Activated CD4-positive, CD25-positive, alpha-beta regulatory T cell treated with anti-CD3 and anti-CD28 coated beads, Interleukin-2, amount 50 U/mL, for 16 hours (primary cell): ENCODE measurements at regions not wholly inside any gene's neighbourhood (a gene's known extent, or its start where the extent isn't known, plus 50 kb on each side); places are given as distances from the start of the nearest gene placed in this dataset.

Experiments used
- DNase-seq: peaks from one replicate; pipeline ENCODE4 v3.0.0-alpha.2; 2020; ENCODE audit warnings: low read depth, low spot score

DNA sequence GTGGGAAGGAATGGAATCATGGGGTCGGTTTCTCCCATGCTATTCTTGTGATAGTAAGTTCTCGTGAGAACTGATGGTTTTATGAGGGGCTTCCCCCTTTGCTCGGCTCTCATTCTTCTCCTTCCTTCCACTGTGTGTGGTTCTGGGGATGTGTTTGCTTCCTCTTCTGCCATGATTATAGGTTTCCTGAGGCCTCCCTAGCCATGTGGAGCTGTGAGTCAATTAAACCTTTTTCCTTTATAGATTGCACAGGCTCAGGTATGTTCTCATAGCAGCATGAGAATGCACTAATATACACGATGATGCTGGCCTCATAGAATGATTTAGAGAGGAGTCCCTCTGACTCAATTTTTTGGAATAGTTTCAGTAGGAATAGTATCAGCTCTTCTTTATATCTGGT lies 195.4 kb upstream of the IVNS1ABP start:
- no peak for DNase-seq

DNA sequence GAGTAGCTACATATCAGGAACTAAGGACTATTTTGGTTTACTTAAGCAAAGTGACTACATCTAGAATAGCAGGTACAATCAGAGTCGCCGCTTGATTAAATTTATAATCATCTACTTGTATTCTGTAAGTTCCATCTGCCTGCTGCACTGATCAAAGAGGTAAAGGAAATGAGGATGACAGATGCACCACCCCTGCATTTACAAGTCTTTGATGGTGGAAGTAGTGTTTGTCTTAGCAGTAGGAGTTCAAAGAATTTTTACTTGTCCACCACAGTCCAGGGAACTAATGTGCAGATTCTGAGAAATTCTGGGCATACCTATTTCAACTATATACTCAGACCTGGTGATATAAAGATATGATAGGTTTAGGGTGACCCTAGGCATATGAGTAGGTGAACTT lies 184.1 kb upstream of the IVNS1ABP start:
- DNase-seq = no peak

DNA sequence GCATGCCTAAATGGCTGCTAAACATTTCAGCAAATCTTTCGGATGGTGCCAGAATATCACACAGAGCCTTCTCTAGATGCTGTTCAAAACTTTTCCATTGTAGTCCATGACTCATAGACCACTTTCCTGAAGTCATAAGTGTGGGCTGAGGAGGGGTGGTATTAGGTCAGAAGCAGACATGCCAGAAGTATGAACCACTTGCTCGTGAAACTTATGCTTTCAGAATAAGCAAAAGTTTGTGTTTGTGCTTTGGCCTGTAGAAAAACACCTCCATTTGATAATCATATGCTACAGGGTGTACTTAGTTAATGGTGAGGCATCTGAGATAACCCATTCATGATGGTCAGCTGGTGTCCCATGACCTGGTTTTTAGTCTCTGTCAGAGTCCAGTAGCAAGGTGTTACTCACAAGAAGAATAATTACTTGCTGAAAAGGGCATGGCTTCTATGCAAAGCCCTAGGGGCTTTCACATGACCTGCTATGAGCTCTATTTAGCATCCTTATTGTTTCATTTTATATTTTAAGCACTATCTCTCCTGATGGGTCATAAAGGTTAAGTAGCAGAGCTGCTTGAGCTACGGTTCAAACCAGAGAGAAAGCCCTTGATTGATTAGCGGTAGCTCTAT lies 183.1 kb upstream of the IVNS1ABP start:
- DNase-seq = no peak

DNA sequence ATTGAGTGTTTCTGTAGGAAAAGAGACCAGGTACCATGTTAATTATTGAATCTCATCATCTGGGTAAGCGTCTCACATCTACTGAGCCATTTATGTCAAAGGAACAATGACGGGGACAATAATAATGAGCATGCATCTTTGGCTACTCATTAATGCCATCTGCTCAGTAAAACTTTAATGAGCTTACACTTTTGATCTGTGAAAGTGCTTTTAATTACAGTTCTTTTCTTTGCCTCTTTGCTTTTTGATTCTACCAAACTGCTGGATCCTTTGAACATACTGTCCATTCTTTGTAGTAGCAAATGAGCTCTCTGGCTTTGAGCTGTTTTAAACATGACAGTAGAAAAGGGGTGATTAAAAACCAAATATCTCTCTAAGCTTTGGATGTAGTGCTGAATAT lies 181.2 kb upstream of the IVNS1ABP start:
- DNase-seq = no peak

DNA sequence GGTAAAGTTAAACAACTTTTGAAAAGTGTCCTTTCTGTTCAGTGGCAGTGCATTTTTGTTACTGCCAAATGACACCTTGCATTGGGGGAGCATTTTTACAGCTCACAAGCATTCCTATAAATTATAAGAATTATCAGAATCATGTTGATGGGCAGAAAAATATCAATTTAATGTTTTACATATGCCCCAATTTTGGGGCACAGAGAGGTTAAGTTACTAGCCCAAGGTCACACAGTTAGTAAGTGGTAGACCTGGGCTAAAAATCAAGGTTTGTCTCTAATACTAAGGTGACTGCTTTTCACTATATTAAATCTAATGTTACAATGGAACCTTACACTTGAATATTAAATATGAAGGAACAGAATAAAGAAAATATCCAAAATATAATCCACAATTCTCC lies 180.1 kb upstream of the IVNS1ABP start:
- DNase-seq = no peak

DNA sequence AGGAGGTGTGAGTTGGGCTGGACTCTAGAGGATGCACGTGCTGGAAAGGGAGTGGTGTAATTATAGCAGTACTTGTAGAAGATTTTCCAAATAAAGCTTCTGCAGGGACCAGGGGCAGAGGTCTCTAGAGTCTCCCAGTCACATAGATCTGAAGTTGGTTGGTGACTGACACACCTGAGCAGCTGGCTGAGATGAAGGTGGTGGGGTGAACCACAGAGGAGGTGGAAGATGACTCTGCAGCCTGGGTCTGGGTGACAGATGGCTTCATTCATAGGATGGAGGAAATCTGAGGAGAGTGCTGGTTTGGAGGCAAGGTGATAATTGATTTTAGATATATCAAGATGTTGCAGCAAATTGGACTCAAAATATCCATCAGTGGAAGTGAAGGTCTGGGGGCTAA lies 178.9 kb upstream of the IVNS1ABP start:
- DNase-seq = no peak

DNA sequence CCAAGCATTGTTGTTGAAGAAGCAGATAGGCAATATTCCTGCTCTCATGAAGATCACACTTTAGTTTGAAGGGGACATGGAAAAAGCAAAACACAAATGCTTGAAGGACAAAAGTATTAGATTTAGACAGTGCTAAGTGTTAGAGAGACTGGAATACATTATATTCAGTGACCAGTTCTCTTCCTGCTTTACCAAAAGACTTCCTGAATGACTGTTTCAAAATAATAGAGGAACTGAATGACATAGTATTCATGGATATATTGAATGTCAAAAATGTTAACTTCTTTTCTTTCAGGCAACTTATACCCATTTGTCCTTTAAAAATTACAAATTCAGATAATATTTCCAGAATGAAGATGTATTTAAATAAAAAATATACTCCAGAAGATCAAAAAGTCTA lies 178.0 kb upstream of the IVNS1ABP start:
- DNase-seq = no peak

DNA sequence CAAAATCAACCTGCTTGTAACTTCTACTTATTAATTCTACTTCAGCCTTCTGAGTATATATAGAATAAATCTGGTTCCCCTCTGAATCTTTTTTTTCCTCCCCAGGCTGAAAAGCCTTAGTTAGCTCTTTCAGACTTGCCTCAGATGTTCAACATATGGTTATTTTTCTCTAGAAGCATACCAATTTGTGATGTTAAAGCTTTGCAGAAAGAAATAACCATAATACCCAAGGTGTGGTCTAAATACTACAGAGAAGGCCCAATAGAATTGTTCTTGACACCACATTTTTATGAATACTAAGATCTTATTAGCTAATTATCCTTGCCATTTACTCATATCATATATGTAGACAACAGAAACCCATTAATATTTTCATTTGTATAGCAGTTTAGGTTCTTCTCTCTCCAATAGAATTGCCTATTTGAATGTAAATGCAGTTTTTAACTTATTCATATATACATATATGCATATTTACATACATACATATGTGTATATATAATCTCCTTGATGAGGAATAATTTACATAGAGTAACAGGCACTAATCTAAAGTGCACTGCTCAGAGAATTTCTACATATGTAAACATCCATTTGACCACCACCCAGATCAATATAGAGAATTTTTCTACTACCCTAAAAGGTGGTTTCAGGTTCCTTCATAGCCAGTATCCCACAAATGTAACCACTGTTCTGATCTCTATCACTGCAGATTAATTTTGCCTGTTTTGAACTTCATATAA lies 175.2 kb upstream of the IVNS1ABP start:
- DNase-seq = no peak

DNA sequence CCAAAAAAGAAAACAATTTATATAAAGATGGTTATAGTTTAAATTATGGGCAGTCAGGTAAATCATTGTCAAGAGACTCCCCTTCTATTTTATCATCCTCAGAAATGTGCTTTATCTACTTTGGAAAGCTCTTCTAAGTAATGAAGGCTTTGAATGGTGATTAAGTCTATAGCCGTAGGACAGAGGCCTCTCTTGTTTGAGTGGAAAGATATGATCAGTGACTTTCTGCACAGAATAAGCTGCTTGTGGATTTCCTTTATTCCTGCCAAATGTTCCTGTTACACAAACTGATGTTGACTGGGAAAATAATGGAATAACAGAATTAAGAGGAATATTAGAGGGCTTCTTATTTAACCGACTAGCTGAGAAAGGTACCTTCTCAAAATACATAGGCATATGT lies 174.6 kb upstream of the IVNS1ABP start:
- DNase-seq = no peak

DNA sequence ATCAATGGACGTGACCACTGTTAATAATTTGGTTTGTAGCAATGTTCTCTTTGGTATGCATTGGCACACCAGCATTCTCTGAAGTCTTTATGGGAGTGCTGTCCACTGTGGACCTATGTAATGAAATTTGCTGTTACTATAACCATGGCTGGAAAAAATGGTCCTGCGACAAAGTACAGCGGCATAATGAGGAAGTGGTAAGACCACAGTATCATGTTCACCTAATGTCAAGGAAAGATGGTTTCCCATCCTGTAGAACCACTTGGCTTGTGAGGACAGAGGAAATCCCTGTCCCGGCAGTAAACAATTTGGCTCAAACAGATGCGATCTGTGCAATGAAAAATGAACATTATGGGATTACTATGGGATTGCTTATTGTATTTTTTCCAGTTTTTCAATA lies 173.9 kb upstream of the IVNS1ABP start:
- no peak for DNase-seq

DNA sequence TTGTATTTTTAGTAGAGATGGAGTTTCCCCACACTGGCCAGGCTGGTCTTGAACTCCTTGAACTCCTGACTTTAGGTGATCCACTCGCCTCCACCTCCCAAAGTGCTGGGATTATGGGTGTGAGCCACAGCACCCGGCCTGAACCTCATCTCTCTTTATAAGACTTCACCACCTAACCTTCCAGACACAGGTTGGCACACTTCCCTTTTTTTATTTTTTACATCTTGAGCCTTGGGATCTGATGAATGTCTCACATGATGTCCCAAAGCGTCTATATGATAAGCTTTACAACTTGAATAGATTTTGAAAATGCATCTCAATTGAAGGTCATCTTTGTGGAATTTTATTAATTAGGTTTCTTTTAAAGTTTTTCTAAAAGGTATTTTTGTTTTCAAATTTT lies 172.4 kb upstream of the IVNS1ABP start:
- DNase-seq = no peak

DNA sequence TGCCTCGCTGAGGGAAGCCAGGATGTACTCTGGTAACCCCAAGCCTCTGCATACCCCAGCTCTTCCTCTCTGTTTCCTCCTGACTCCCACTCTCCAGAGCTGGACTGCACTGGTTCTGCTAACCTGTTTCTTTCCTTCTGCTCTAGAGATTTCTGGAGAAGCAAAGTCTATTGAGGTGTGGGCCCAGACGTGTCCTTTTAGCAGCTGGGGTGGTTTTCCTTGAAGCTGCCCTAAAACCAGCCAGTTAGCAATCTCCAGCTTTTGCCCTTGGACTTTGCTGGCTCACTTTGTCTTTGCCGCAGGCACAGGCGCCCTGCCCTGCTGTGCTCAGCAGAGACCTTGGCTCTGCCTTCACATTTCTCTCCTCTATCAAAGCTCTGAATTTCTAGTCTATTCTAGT lies 171.8 kb upstream of the IVNS1ABP start:
- DNase-seq = no peak

DNA sequence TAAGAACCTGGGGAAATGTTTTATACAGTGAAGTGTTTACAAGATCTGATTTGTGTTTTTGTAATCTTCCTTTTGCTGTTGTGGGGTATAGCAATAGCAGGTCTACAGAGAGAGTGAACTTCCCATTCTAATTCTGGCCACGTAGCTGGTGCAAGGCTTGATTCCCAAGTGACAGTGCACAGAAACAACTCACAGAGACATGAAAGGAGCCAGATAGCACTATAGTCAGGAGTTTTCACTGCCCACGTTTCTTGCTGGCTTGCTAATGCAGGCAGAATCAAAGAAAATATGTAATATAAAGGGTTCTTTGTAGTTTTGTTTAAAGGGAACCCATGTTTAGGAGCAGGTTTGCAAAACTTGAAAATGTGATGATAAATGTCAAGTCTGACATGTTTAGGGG lies 170.9 kb upstream of the IVNS1ABP start:
- DNase-seq = no peak

DNA sequence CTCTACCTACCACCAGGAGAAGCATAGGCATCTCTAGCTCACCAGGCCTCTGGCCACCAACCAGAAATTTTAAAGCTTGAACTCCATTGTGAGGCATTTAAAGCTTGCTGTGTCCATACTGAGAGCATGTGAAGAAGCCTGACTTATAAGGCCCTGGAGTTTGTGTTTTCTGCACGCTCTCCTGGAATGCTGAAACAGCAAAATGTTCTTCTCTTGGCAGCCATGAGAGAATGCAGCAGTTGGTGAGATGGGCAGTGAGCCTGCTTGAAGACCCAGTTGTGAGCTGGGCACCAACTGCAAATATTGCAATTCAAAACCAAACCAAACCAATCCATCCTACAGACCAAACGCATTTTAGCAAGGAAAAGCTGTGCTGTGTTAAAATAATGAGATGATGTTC lies 170.0 kb upstream of the IVNS1ABP start:
- DNase-seq = no peak

DNA sequence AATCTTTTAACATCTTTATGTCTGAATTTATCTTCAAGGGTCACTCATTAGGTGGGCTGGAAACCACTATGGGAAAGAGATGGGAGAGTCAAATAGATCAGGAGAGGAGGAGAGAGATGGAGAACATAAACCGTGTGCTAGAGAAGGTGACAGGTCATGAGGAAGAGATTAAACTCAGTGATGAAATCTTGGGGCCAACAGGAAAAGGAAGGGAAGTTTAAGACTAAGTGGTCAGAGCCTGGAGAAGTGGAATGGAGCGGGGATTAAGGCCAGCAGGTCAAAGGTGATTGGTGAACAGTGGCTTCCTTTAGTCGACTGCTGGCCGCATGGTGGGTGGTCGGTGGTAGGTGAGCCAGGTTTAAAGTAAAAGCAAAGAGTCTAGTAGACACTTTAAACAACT lies 169.3 kb upstream of the IVNS1ABP start:
- no peak for DNase-seq

DNA sequence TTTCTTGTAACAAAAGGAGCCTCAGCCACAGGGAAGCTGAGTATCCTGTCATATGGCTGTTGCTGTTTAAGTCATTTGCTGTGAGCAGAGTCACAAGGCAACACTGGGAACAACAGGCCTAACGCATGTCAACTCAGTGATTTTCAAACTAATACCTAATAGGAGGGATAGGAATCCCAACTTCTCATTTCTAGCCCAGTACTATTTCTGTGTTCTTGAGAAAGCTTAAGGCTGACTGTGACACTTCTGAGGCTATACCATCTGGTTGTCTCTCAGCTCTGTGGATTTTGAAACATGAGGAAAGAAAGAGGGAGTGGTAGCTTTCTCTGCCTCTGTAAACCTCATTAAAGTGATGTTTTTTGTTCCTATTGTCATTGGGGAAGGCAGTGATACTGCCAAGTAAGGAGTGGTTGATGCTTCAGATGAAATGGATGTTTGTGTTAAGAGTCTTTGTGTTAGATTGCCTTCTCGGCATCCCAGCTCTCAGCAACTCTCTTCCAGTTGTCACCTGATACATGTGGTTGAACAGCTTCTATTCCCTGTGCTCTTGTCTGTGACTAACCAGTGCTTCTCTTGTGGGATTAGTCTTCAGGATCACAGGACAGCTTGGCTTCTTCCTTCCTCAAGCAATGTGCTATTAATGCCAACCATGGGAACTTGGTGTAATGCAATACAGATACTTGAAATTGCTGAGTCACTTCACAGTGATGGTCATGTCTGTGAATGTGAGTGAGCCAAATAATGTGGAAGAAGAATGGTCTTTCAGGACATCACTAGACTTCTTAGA lies 166.8 kb upstream of the IVNS1ABP start:
- DNase-seq = no peak

DNA sequence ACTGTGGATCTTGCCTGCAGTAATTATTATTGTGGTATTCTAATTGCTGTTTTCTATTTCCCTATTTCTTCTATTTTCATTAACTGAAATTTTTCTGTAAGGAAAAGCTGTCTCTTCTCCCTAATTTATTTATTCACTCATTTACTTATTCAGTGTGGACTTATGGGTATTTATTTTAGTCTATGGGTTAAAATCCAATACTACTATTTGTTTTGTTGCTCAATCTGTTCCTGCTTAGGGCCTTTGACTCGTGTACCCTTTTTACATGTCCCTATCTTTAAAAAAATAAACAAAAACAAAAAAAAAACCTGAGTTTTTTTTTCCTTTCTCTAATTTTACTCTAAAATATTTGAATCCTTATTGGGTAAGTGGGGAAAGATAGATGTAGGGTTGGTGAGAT lies 166.2 kb upstream of the IVNS1ABP start:
- no peak for DNase-seq

DNA sequence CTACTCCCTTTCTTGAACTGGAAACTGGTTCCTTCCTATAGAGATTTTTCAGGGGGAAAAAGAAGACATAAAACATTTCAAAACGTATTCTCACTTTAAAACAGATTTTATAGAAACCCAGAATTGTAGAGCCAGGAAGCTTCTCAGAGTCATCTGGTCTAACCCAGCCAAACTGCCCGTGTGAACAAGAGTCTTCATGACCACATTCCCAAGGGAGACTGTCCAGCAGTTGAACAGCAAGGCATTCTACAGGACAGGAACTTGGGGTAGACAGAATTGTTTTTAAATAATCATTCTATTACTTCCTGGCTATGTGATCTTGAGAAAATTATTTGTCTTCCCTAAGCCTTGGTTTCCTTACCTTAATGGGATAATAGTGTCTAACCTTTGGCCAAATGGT lies 163.5 kb upstream of the IVNS1ABP start:
- no peak for DNase-seq

DNA sequence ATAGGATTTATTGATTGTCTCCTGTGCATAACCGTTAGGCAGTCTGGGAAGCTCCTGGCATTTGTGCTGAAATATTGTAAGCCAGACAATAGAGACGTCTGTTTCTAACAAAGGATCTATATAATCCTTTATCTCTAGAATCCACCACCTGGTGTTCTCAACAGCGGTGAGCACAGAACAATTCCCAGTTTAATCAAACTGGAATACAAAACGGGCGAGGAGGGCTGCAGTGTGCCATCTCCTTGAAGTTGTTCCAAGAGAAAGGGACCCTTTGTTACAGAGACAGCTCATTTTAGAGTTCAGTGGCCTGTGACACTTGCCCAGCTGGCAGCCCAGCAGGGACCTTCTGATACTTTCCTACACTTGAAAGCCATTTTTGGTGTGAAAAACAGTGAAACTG lies 162.8 kb upstream of the IVNS1ABP start:
- no peak for DNase-seq

DNA sequence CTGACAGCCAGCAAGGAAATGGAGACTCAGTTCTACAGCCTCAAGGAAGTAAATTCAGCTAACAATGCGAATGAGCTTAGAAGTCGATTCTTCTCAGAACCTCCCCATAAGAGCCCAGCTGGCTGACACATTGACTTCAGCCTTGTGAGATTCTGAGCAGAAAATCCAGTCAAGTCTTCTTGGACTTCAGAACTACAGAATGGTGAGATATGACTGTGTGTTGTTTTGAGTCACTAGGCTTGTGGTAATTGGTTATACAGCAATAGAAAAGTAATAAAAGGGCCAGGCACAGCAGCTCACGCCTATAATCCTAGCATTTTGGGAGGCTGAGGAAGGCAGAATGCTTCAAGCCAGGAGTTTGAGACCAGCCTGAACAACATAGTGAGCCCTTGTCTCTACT lies 161.8 kb upstream of the IVNS1ABP start:
- DNase-seq = no peak

DNA sequence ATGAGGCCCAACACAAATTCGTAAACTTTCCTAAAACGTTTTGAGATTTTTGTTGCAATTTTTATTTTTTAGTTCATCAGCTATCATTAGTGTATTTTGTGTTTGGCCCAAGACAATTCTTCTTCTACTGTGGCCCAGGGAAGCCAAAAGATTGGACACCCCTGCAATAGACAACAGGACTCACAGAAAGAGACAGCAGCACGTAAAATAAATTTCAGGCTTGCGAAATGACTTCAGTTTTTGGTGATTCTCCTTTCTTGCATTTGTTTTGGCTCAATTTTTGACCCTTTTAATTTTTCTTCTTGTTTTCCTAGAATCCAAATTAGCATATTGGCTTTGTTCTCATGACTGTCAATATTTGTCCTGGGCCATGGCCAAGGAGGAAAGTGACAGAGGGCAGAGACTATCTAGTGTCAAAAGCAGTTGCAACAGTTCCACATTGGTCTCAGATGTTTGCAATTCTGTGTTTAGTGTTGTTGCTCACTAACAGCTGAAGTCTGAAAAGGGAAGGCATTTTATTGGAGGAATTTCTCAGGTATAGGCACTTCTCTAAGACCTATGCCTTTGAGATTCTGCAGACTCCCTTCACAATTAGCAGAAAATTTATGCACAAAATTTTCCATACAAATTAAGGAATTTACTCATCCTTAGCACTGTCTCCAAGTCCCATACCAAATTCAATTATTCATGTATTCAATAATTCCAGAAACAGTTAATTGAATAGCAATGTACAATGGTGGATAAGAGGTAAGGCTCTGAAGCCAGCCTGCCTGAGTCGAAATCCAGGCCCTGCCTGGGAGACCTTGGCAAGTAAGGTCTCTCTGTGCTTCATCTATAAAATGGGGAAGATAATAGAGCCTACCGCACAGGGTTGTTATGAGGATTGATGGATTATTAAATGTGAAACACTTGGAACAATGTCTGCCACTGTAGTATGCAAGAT lies 160.9 kb upstream of the IVNS1ABP start:
- DNase-seq = no peak
